ENCODE measurements at regions not wholly inside any gene's neighbourhood (a gene's known extent, or its start where the extent isn't known, plus 50 kb on each side); places are given as distances from the start of the nearest gene placed in this dataset.
"Not testable (repeated sequence)": the region's sequence is repeated elsewhere in the genome, so short reads cannot be mapped to it uniquely, and the experiment has no call there.

- no peak for DNase-seq
Observed at GRCh38 chr9:106119176-106119575, 424.8 kb downstream of the TMEM38B start.

DNA sequence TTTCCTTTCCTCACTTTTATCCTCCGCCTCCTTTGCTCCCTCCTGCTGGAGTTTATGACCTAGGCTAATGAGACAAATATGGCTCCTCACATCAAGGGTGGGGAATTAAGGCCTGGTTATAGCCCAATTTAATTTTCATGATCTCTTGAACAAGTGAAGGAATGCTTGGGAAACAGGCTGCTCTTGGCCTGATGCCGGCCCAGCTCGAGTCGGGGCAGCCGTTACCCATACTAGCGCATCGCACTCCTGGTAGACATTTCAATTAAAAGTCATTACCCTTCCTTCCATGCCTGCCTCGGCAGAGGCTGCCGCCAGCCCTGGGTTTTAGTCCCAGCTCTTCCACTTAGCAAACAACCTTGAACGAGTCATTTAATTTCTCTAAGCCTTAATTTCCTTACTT, 425.7 kb downstream of the TMEM38B start:
- DNase-seq, result no peak

DNA sequence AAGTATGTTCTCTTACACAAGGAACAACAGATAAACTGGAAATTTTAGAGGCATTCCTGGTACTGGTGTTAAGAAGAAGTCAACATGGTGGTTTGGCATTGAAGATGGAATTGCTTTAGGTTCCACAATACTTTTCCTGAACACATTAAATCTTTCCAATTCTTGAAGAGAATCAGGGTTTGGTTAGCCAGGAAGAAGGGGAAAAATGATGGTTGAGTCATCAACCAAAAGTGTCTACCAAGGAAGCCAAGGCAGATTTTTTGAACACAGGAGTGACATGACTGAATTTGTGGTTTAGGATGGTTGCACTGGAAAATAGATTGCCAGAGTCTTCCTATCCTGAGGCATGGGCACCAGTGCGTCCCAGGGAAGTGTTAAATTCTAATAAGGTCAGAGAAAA, 433.4 kb downstream of the TMEM38B start:
- no peak for DNase-seq

DNA sequence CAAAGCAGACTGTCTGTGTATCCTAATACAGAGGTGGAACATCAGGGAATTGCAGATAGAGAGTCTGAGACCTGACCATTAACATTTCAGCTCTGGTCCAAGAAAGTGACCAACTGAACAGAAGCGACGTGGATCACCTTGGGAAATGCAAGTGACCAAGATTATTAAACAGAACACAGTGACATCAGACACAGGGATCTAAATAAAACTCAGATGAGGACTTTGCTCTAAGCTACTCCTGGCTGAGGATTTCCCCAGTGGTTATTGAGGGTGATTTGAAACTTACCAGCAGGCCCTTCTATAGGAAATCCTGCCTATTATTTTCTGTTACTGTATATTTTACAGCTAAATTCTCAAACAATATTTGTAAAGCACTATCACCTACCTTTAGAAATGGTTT, 436.0 kb downstream of the TMEM38B start:
- no peak for DNase-seq

- DNase-seq, result no peak
Observed at GRCh38 chr9:106143781-106144180, 449.4 kb downstream of the TMEM38B start.

- no peak for DNase-seq
Observed at GRCh38 chr9:106146066-106146840, 451.9 kb downstream of the TMEM38B start.

DNA sequence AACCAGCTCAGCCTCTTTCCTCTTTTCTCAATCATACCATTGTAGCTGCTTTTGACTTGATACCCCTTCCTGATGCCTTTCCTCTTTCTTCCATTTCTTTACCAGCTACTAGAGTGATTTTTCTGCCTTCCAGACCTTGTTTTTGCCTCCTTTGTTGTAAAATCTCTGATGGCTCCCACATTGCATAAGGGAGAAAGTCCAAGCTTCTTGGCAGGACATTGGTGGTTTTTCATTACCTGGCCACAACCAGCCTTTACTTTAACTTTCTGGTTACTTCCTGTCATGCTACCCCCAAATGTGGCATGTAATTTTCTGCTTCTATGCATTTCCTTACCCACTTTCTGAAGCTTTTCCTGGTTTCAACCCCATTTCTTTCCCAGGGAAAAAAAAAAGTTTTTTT, 452.5 kb downstream of the TMEM38B start:
- no peak for DNase-seq

DNA sequence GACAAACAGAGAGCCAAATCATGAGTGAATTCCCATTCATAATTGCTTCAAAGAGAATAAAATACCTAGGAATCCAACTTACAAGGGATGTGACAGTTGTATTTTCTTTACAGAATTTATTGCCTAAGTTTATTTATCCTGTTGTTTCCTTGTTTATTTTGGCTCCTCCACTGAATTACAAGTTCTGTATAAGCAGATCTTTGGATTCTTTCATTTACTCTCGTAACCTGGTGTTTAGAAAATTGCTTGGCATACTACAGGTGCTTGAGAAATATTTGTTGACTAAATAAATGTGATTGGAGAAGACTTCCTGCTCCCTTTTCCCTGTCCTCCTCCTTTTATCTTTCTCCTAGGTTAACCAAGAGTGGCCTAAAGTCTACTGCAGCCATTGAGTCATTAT, 455.6 kb downstream of the TMEM38B start:
- DNase-seq, result no peak

DNA sequence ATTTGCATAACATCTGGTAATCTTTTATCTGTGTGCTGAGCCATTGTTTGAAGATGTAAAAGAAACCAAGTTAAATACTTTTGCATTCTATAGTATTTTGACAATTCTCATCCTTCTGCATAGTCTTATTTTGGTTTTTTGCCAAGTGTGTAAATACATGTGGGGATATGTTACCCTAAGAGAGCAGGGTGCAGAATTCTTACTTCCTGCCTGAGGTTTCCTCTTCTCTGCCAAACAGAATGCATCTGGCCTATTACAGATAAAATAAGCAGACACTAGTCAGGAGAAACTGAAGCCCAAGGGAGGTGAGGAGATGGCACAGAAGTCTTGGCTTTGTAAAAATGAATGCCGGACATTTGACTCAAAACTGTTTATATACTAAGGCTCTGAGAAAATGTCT, 462.1 kb downstream of the TMEM38B start:
- no peak for DNase-seq

- DNase-seq, result no peak
Observed at GRCh38 chr9:106172265-106172664, 477.9 kb downstream of the TMEM38B start.

DNA sequence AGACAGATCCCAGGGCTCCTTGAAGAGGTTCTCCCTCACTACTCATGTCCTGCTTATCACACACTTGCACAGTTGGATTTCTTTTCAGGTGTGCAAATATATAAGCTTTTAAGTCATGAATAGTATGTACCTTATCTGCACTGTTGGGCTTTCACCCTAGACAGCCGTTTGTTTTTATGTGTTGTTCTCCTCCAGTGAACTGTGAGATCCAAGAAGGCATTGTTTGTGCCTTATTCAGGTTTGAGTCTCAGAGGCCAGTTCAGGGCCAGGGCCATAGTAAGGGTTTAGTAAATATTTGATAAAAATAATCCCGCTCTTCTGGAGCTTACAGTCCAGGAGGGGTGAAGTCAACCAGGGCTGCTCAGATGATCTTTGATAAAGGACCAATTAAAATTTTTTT, 480.0 kb downstream of the TMEM38B start:
- no peak for DNase-seq

GRCh38 chr9:106177216-106177615, 482.9 kb downstream of the TMEM38B start:
- no peak for DNase-seq

DNA sequence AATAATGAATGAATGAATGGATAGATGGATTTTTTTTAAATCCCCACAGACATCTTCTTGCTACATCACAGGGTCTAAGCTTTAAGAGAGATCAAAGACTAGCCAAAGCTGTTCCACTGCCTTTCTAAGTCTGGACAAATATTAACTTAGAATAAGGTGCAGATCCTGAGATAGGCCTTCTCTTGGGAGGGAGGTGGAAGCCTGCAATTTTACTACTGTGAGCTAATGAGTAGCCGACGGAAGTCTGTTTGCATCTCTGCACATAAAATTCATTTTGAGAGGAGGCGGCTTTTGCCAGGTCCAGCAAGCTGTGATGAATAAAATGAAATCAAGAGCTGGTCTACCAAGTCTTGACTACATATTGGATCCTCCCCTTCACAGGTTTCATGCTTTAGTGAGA, 484.9 kb downstream of the TMEM38B start:
- no peak for DNase-seq

- not testable (repeated sequence) for DNase-seq
Observed at GRCh38 chr9:106203815-106204516, 509.6 kb downstream of the TMEM38B start.

DNA sequence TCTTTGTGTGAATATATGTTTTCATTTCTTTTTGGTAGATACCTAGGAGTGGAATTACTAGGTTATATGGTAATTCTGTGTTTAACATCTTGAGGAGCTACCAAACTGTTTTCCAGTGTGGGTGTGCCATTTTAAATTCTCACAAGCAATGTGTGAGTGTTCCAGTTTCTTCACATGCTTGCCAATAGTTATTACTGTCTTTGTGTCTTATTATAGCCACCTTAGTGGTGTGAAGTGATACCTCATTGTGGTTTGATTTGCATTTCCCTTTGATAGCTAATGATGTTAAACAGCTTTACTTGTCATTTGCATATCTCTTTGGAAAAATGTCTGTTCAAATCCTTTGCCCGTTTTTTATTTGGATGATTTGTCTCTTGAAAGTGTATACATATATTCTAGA, 513.0 kb downstream of the TMEM38B start:
- DNase-seq, result no peak

DNA sequence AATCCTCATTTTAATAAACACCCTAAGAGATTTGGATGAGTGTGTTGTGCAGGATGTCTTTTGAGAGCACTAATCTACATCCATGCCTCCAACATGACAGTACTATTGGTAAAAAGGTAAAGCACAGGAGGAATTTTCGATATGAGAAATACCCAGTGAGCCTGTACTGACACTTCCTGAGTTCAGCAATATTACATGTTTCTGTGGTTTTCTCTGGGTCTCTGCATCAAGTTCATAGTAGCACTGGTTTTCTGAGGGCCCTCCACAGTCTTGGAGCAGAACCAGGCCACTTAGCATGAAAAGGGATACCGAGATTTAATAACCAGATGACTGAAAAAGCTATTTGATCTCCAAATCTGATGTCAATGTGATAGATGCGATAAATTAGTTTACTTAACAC, 524.1 kb downstream of the TMEM38B start:
- no peak for DNase-seq

DNA sequence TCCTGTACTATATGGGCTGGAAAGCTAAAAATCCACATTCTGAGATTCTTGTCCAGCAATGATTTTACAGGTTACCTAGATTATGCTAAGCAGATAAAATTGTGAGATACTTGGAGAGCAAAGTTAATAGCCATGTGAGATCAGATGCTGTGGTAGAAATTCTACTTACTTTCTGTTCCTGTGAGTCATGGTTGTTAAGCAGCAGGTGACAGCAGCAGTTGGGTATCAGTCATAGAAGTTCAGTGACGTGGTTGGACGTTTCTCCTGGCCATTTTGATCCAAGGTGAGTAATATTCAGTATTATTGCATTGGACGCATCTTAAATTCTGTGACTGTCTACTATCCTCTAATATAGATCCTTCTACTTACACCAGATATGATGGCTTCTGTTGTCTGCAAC, 524.5 kb downstream of the TMEM38B start:
- no peak for DNase-seq

DNA sequence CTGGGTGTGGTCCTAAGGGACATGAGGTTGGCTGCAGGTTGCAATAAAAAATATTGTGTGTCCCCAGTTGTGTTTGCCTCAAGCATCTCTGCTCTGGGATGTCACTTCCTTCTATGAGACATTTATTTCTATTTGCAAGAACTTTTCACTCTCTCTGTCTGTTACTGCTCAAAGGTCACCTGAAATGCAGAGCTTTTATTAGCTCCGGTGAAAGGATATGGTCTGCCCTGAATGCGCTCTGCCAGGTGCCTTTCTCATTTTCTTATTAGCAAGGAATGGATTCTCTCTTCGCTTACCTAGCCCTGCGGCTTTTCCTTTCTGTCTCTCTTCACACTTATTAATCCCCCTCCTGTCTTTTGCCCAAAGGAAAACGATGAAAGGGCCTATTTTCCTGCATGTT, 526.1 kb downstream of the TMEM38B start:
- no peak for DNase-seq

- DNase-seq, result no peak
Observed at GRCh38 chr9:106228861-106229260, 534.5 kb downstream of the TMEM38B start.

DNA sequence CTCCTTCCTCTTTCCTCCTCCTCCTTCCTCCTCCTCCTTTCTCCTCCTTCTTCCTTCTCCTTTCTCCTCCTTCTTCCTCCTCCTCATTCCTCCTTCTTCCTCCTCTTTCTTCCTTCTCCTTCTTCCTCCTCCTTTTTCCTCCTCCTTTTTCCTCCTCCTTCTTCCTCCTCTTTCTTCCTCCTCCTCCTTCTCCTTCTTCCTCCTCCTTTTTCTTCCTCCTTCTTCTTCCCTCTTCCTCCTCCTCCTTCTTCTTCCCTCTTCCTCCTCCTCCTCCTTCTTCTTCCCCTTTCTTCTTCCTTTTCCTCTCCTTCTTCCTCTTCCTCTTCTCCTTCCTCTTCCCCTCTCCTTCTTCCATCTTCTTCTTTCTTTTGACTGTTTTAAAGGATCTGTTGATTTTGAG, 538.8 kb downstream of the TMEM38B start:
- no peak for DNase-seq

DNA sequence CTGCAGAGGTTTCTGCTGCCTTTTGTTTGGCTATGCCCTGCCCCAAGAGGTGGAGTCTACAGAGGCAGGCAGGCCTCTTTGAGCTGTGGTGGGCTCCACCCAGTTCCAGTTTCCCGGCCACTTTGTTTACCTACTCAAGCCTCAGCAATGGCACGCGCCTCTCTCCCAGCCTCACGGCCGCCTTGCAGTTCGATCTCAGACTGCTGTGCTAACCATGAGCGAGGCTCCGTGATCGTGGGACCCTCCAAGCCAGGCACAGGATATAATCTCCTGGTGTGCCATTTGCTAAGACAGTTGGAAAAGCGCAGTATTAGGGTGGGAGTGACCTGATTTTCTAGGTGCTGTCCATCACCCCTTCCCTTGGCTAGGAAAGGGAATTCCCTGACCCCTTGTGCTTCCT, 566.6 kb downstream of the TMEM38B start:
- not testable (repeated sequence) for DNase-seq

DNA sequence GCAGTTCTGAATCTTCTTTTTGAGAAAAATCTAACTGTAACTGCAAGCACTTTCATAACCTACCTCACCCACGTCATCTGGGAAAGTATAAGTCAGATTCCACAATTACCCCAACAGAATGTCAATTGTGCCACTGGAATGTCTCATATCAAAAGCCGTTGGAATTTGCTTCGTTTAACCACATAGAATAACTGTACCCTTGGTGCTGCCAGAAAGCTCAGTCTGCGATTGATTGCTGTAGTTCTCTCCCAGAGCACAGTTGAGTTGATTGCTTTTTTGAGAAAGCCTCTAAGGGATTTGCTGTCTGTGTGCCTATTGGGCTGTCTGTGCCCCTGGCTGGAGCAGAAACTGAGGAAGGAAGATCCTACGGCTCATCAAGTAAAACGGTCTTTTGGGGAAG, 583.6 kb downstream of the TMEM38B start:
- DNase-seq, result no peak

- DNase-seq, result no peak
Observed at GRCh38 chr9:106283769-106284168, 579.2 kb upstream of the ZNF462 start.

GRCh38 chr9:106284296-106284695, 578.7 kb upstream of the ZNF462 start:
- no peak for DNase-seq

DNA sequence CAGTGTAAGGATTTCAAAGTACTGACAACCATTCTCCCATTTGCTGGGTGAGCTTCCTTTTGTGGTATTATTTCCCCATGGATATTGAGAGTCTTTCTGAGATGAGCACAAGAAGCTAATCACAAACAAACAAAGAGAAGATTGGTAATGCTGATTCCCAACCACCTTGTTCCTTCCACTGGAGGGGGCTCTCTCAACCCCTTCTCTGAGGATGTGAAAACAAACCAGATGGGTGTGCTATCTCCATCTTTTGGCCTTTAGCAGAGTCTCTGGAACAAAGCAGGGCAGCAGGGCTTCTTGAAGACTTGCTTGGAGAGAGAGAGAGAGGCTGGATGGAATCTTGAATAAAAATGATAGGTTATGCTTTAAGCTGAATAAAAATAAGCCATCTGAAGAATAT, 576.7 kb upstream of the ZNF462 start:
- no peak for DNase-seq

Measured in stimulated activated CD4-positive, alpha-beta T cell treated with anti-CD3 and anti-CD28 coated beads, Interleukin-2, amount 100 ng/mL, for 24 hours (primary cell).